ENCODE measurements at regions not wholly inside any gene's neighbourhood (a gene's known extent, or its start where the extent isn't known, plus 50 kb on each side); places are given as distances from the start of the nearest gene placed in this dataset.
"Not testable (repeated sequence)": the region's sequence is repeated elsewhere in the genome, so short reads cannot be mapped to it uniquely, and the experiment has no call there.

GRCh38 chr5:162956570-162956969 is 480.8 kb upstream of the CCNG1 start:
- no peak for DNase-seq (ENCODE audit: low spot score in 2 of 2, unreplicated experiment in 2 of 2)
- H3K27me3 Mint-ChIP-seq (ENCODE audit: low read depth) = no peaks in the 10 kb centered on the region
- no peak overlapping the region for H3K27ac Mint-ChIP-seq
- H3K9me3 Mint-ChIP-seq = peaks cover 5% of the 10 kb centered on the region
- no peak for TF ChIP-seq CTCF (IDR thresholded peaks at IDR 0.05; ENCODE audit: unreplicated experiment)
- no peaks in the 10 kb centered on the region for H3K4me1 Mint-ChIP-seq
- H3K4me3 Mint-ChIP-seq = no peak overlapping the region
- H3K36me3 Mint-ChIP-seq = no peaks in the 10 kb centered on the region

GRCh38 chr5:162964144-162964543 is 473.3 kb upstream of the CCNG1 start:
- not testable (repeated sequence) for DNase-seq (ENCODE audit: low spot score in 2 of 2, unreplicated experiment in 2 of 2)

GRCh38 chr5:162990063-162990462 is 447.3 kb upstream of the CCNG1 start:
- Mint-ChIP-seq H3K27ac (no peak overlapping the region), H3K27me3 (ENCODE audit: low read depth) (no peaks in the 10 kb centered on the region), H3K36me3 (no peaks in the 10 kb centered on the region), H3K4me3 (no peak overlapping the region), H3K4me1 (no peaks in the 10 kb centered on the region), H3K9me3 (peaks cover 4% of the 10 kb centered on the region)
- DNase-seq (ENCODE audit: low spot score in 2 of 2, unreplicated experiment in 2 of 2) = no peak
- no peak for TF ChIP-seq CTCF (IDR thresholded peaks at IDR 0.05; ENCODE audit: unreplicated experiment)

More at GRCh38 chr5:162964144-162964543, 473.3 kb upstream of the CCNG1 start:
- peaks cover 12% of the 10 kb centered on the region for H3K9me3 Mint-ChIP-seq
- H3K36me3 Mint-ChIP-seq; H3K4me3 Mint-ChIP-seq; H3K27ac Mint-ChIP-seq; H3K27me3 Mint-ChIP-seq (ENCODE audit: low read depth); H3K4me1 Mint-ChIP-seq: not testable (repeated sequence)

- Mint-ChIP-seq H3K4me1 (no peaks in the 10 kb centered on the region), H3K9me3 (peaks cover 4% of the 10 kb centered on the region), H3K27ac (no peak overlapping the region), H3K4me3 (no peak overlapping the region), H3K27me3 (ENCODE audit: low read depth) (no peaks in the 10 kb centered on the region), H3K36me3 (no peaks in the 10 kb centered on the region)
- no peak for DNase-seq (ENCODE audit: low spot score in 2 of 2, unreplicated experiment in 2 of 2)
- TF ChIP-seq CTCF (IDR thresholded peaks at IDR 0.05; ENCODE audit: unreplicated experiment) = no peak
Observed at GRCh38 chr5:162990856-162991497, 446.4 kb upstream of the CCNG1 start.

- Mint-ChIP-seq H3K27ac (no peak overlapping the region), H3K27me3 (ENCODE audit: low read depth) (no peaks in the 10 kb centered on the region), H3K36me3 (no peaks in the 10 kb centered on the region), H3K9me3 (no peaks in the 10 kb centered on the region), H3K4me1 (no peaks in the 10 kb centered on the region), H3K4me3 (no peak overlapping the region)
- no peak for DNase-seq (ENCODE audit: low spot score in 2 of 2, unreplicated experiment in 2 of 2)
- TF ChIP-seq CTCF (IDR thresholded peaks at IDR 0.05; ENCODE audit: unreplicated experiment) = no peak
Observed at GRCh38 chr5:162995568-162995967, 441.8 kb upstream of the CCNG1 start.

GRCh38 chr5:162996053-162996452 is 441.3 kb upstream of the CCNG1 start:
- DNase-seq (ENCODE audit: low spot score in 2 of 2, unreplicated experiment in 2 of 2) = no peak
- Mint-ChIP-seq H3K9me3 (no peaks in the 10 kb centered on the region), H3K4me3 (no peak overlapping the region), H3K36me3 (no peaks in the 10 kb centered on the region), H3K27ac (no peak overlapping the region), H3K4me1 (no peaks in the 10 kb centered on the region), H3K27me3 (ENCODE audit: low read depth) (no peaks in the 10 kb centered on the region)
- TF ChIP-seq CTCF (IDR thresholded peaks at IDR 0.05; ENCODE audit: unreplicated experiment) = no peak
